ENCODE measurements at regions not wholly inside any gene's neighbourhood (a gene's known extent, or its start where the extent isn't known, plus 50 kb on each side); places are given as distances from the start of the nearest gene placed in this dataset.
A peak's percentile ranks its signal among the peaks of the same experiment; 100 is the strongest.
"Not testable (repeated sequence)": the region's sequence is repeated elsewhere in the genome, so short reads cannot be mapped to it uniquely, and the experiment has no call there.

GRCh38 chr16:52050418-52050817 is 496.5 kb downstream of the TOX3 start:
- DNase-seq, result no peak

GRCh38 chr16:52035436-52035835 is 511.5 kb downstream of the TOX3 start:
- DNase-seq, result no peak

GRCh38 chr16:52034830-52035229 is 512.1 kb downstream of the TOX3 start:
- DNase-seq, result no peak

GRCh38 chr16:52033992-52034391 is 513.0 kb downstream of the TOX3 start:
- no peak for DNase-seq

- DNase-seq, result no peak
These were observed 524.0 kb downstream of the TOX3 start for GRCh38 chr16:52022980-52023379.

- DNase-seq, result no peak
These were observed 524.8 kb downstream of the TOX3 start for GRCh38 chr16:52022177-52022576.

GRCh38 chr16:52016387-52016786 is 530.6 kb downstream of the TOX3 start:
- DNase-seq, result no peak

- no peak for DNase-seq
These were observed 541.4 kb downstream of the TOX3 start for GRCh38 chr16:52005551-52005950.

- no peak for DNase-seq
These were observed 542.6 kb downstream of the TOX3 start for GRCh38 chr16:52004343-52004742.

GRCh38 chr16:52002026-52002425 is 544.9 kb downstream of the TOX3 start:
- no peak for DNase-seq

GRCh38 chr16:51996516-51996915 is 550.4 kb downstream of the TOX3 start:
- DNase-seq, result no peak

GRCh38 chr16:51994597-51994996 is 552.3 kb downstream of the TOX3 start:
- DNase-seq, result peak; percentile 32

GRCh38 chr16:51989637-51990230 is 557.2 kb downstream of the TOX3 start:
- no peak for DNase-seq

GRCh38 chr16:51988977-51989376 is 558.0 kb downstream of the TOX3 start:
- DNase-seq, result no peak

- no peak for DNase-seq
These were observed 559.4 kb downstream of the TOX3 start for GRCh38 chr16:51987519-51987918.

- DNase-seq, result no peak
These were observed 560.2 kb downstream of the TOX3 start for GRCh38 chr16:51986717-51987116.

- no peak for DNase-seq
These were observed 560.6 kb downstream of the TOX3 start for GRCh38 chr16:51986301-51986700.

GRCh38 chr16:51985126-51985525 is 561.8 kb downstream of the TOX3 start:
- no peak for DNase-seq

- DNase-seq, result no peak
These were observed 562.5 kb downstream of the TOX3 start for GRCh38 chr16:51984395-51984794.

GRCh38 chr16:51982715-51983680 is 563.9 kb downstream of the TOX3 start:
- DNase-seq, result peak; percentile 30

- no peak for DNase-seq
These were observed 565.2 kb downstream of the TOX3 start for GRCh38 chr16:51981725-51982124.

GRCh38 chr16:51977506-51977905 is 569.4 kb downstream of the TOX3 start:
- not testable (repeated sequence) for DNase-seq

- no peak for DNase-seq
These were observed 575.8 kb downstream of the TOX3 start for GRCh38 chr16:51971184-51971583.

GRCh38 chr16:51968749-51969148 is 578.2 kb downstream of the TOX3 start:
- no peak for DNase-seq
